Caco-2 (cell line): ENCODE measurements at regions not wholly inside any gene's neighbourhood (a gene's known extent, or its start where the extent isn't known, plus 50 kb on each side); places are given as distances from the start of the nearest gene placed in this dataset.

Source experiments
- BruUV-seq: library from RNA; stranded (reverse); fragments of 400-500 nt; replicated peaks from 2 replicates; lab custom pipeline; 2021; lab: Mats Ljungman, UMichigan
- CTCF ChIA-PET: fragments of 300-600 bp; sonication (Branson Sonifier 250); formaldehyde crosslinking; loops from one replicate; lab custom pipeline; 2022; ENCODE audit warnings: antibody characterized with exemption; lab: Charles Lee
- POLR2A ChIA-PET: fragments of 300-600 bp; sonication (Branson Sonifier 250); formaldehyde crosslinking; loops from one replicate; lab custom pipeline; 2022; ENCODE audit warnings: antibody characterized with exemption; lab: Charles Lee
- DNase-seq, 2 experiments: peaks; one replicate each; pipeline versions ENCODE4 v3.0.0 to v3.0.0-alpha.2; 2020 to 2022
- H3K27me3 ChIP-seq: replicated peaks from 2 replicates; pipeline ENCODE4 v1.6.0; 2011; ENCODE audit warnings: low read length; ENCODE audit not compliant: control insufficient read depth, insufficient read depth
- H3K36me3 ChIP-seq: 2 replicates; pipeline ENCODE4 v1.5.1; 2011; ENCODE audit warnings: low read length; ENCODE audit not compliant: control insufficient read depth, insufficient read depth
- H3K4me1 ChIP-seq: fragments of 250-450 bp; sonication (Bioruptor Pico); 2 replicates; pipeline ENCODE4 v1.5.1; 2020; ENCODE audit warnings: mild to moderate bottlenecking
- H3K4me3 ChIP-seq: 2 replicates; pipeline ENCODE4 v1.5.1; 2011; ENCODE audit warnings: low read depth, mild to moderate bottlenecking, control low read depth, low read length
- H3K9me3 ChIP-seq: fragments of 250-450 bp; sonication (Bioruptor Pico); 2 replicates; pipeline ENCODE4 v1.5.1; 2020; ENCODE audit warnings: mild to moderate bottlenecking, moderate library complexity
- H3K27ac Mint-ChIP-seq: one replicate; pipeline ENCODE4 v1.8.0; 2022; ENCODE audit warnings: mixed read lengths; ENCODE audit not compliant: unreplicated experiment
- H3K27me3 Mint-ChIP-seq: one replicate; pipeline ENCODE4 v1.8.0; 2022; ENCODE audit warnings: mixed read lengths; ENCODE audit not compliant: insufficient read depth, unreplicated experiment
- H3K36me3 Mint-ChIP-seq: one replicate; pipeline ENCODE4 v1.8.0; 2022; ENCODE audit warnings: mild to moderate bottlenecking, mixed read lengths; ENCODE audit not compliant: insufficient read depth, unreplicated experiment
- H3K4me1 Mint-ChIP-seq: one replicate; pipeline ENCODE4 v1.8.0; 2022; ENCODE audit warnings: low read depth, mixed read lengths; ENCODE audit not compliant: unreplicated experiment
- H3K4me3 Mint-ChIP-seq: one replicate; pipeline ENCODE4 v1.8.0; 2022; ENCODE audit warnings: mild to moderate bottlenecking, moderate library complexity, mixed read lengths; ENCODE audit not compliant: unreplicated experiment
- H3K9me3 Mint-ChIP-seq: one replicate; pipeline ENCODE4 v1.8.0; 2022; ENCODE audit warnings: mixed read lengths; ENCODE audit not compliant: unreplicated experiment
- intact Hi-C: fragments of 100-400 bp; cut with micrococcal nuclease; formaldehyde crosslinking; loops from one replicate; pipeline ENCODE4 v1.10.0; 2022; ENCODE audit not compliant: unreplicated experiment
- TF ChIP-seq, protein P1 (sequence below), 2 experiments: fragments of 200-600 bp in 1 of 2; IDR thresholded peaks; 1 replicate in 1 of 2; 2 replicates in 1 of 2; pipeline versions ENCODE4 v1.5.1 to v1.8.0; 2011 to 2022; ENCODE audit warnings: antibody characterized with exemption in 1 of 2, control low read depth in 1 of 2, inconsistent platforms in 1 of 2, low read depth in 1 of 2, low read length in 1 of 2, mild to moderate bottlenecking in 1 of 2, moderate library complexity in 1 of 2; ENCODE audit not compliant: insufficient read depth in 1 of 2, severe bottlenecking in 1 of 2, unreplicated experiment in 1 of 2

- Histone ChIP-seq H3K4me1 (no peaks in the 10 kb centered on the region), H3K4me3 (no peak overlapping the region), H3K9me3 (no peaks in the 10 kb centered on the region), H3K36me3 (no peaks in the 10 kb centered on the region), H3K27me3 (no peaks in the 10 kb centered on the region)
- POLR2A ChIA-PET: no interaction called here
- no peaks in the 10 kb centered on the region for H3K36me3 Mint-ChIP-seq
- H3K27ac Mint-ChIP-seq: no peak overlapping the region
- BruUV-seq: no TSS peak
- CTCF ChIA-PET: no interaction called here
- no peaks in the 10 kb centered on the region for H3K27me3 Mint-ChIP-seq
- H3K4me1 Mint-ChIP-seq: no peaks in the 10 kb centered on the region
- H3K9me3 Mint-ChIP-seq: no peaks in the 10 kb centered on the region
- no peak for DNase-seq
- TF ChIP-seq, protein P1, sequence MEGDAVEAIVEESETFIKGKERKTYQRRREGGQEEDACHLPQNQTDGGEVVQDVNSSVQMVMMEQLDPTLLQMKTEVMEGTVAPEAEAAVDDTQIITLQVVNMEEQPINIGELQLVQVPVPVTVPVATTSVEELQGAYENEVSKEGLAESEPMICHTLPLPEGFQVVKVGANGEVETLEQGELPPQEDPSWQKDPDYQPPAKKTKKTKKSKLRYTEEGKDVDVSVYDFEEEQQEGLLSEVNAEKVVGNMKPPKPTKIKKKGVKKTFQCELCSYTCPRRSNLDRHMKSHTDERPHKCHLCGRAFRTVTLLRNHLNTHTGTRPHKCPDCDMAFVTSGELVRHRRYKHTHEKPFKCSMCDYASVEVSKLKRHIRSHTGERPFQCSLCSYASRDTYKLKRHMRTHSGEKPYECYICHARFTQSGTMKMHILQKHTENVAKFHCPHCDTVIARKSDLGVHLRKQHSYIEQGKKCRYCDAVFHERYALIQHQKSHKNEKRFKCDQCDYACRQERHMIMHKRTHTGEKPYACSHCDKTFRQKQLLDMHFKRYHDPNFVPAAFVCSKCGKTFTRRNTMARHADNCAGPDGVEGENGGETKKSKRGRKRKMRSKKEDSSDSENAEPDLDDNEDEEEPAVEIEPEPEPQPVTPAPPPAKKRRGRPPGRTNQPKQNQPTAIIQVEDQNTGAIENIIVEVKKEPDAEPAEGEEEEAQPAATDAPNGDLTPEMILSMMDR (IDR thresholded peaks at IDR 0.05; ENCODE audit: insufficient read depth in 1 of 2, low read depth in 1 of 2, low read length in 1 of 2, severe bottlenecking in 1 of 2, unreplicated experiment in 1 of 2): no peak
- no peak overlapping the region for H3K4me3 Mint-ChIP-seq
- intact Hi-C loops: no loop called here
Observed at GRCh38 chr2:163175294-163175693, 336.7 kb upstream of the KCNH7 start.

DNA sequence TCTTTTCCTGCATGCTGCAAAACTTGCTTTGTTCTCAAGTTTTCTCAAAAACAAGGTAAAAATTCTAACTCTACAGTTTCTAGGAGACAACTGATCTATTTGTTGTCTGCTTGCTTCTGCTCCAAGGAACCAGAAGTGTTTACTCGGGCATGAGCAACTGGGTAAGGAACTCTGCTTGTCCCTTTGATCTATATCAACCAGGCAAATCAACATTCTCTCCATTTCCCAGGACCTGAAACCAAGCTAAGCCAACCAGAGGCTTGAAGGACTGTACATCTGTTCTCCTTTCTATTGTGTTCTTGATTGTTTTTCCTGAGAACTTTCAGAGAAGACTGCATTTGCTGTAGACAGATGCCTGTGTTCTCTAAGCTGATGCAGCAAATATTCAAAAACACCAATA lies 335.0 kb upstream of the KCNH7 start:
- H3K27me3 ChIP-seq: no peaks in the 10 kb centered on the region
- Mint-ChIP-seq H3K27ac (no peak overlapping the region), H3K4me1 (no peaks in the 10 kb centered on the region), H3K27me3 (peaks cover 2% of the 10 kb centered on the region), H3K4me3 (no peak overlapping the region), H3K36me3 (no peaks in the 10 kb centered on the region), H3K9me3 (no peaks in the 10 kb centered on the region)
- DNase-seq: no peak
- H3K36me3 ChIP-seq: no peaks in the 10 kb centered on the region
- CTCF ChIA-PET: no interaction called here
- TF ChIP-seq, protein P1 (IDR thresholded peaks at IDR 0.05; ENCODE audit: insufficient read depth in 1 of 2, low read depth in 1 of 2, low read length in 1 of 2, severe bottlenecking in 1 of 2, unreplicated experiment in 1 of 2): no peak
- H3K4me3 ChIP-seq: no peak overlapping the region
- BruUV-seq: no TSS peak
- POLR2A ChIA-PET: no interaction called here
- peaks cover 5% of the 10 kb centered on the region; the same call in 1 of the 2 replicates for H3K4me1 ChIP-seq
- intact Hi-C loops: no loop called here
- H3K9me3 ChIP-seq: no peaks in the 10 kb centered on the region

GRCh38 chr2:163171786-163172530 lies 333.4 kb upstream of the KCNH7 start:
- no peak overlapping the region for H3K4me3 Mint-ChIP-seq
- H3K27me3 ChIP-seq: no peaks in the 10 kb centered on the region
- no peaks in the 10 kb centered on the region for H3K4me1 Mint-ChIP-seq
- H3K9me3 ChIP-seq: 0 out of 2 replicates have a peak, but pooled peaks cover under 1% of the 10 kb centered on the region
- intact Hi-C loops: no loop called here
- H3K36me3 ChIP-seq: no peaks in the 10 kb centered on the region
- DNase-seq: no peak
- TF ChIP-seq, protein P1 (IDR thresholded peaks at IDR 0.05; ENCODE audit: insufficient read depth in 1 of 2, low read depth in 1 of 2, low read length in 1 of 2, severe bottlenecking in 1 of 2, unreplicated experiment in 1 of 2): no peak
- no peaks in the 10 kb centered on the region for H3K9me3 Mint-ChIP-seq
- H3K27ac Mint-ChIP-seq: no peak overlapping the region
- ChIA-PET POLR2A (no interaction called here), CTCF (no interaction called here)
- H3K4me1 ChIP-seq: peaks cover 5% of the 10 kb centered on the region; the same call in 1 of the 2 replicates
- H3K4me3 ChIP-seq: no peak overlapping the region
- no TSS peak for BruUV-seq
- no peaks in the 10 kb centered on the region for H3K36me3 Mint-ChIP-seq
- peaks cover 2% of the 10 kb centered on the region for H3K27me3 Mint-ChIP-seq
